Mesothelial cell of epicardium (in vitro differentiated cells): ENCODE measurements at regions not wholly inside any gene's neighbourhood (a gene's known extent, or its start where the extent isn't known, plus 50 kb on each side); places are given as distances from the start of the nearest gene placed in this dataset.
"Not testable (repeated sequence)": the region's sequence is repeated elsewhere in the genome, so short reads cannot be mapped to it uniquely, and the experiment has no call there.

Experiments used
- DNase-seq, 2 experiments: peaks; one replicate each; pipeline ENCODE4 v3.0.0; 2021; ENCODE audit warnings: low spot score in 2 of 2; ENCODE audit not compliant: unreplicated experiment in 2 of 2
- H3K27ac Mint-ChIP-seq: 2 replicates; pipeline ENCODE4 v1.8.0; 2021; ENCODE audit warnings: mixed read lengths
- H3K27me3 Mint-ChIP-seq: 2 replicates; pipeline ENCODE4 v1.8.0; 2021; ENCODE audit warnings: low read depth, mixed read lengths
- H3K36me3 Mint-ChIP-seq: 2 replicates; pipeline ENCODE4 v1.8.0; 2021; ENCODE audit warnings: mixed read lengths
- H3K4me1 Mint-ChIP-seq: 2 replicates; pipeline ENCODE4 v1.8.0; 2021; ENCODE audit warnings: mixed read lengths
- H3K4me3 Mint-ChIP-seq: 2 replicates; pipeline ENCODE4 v1.8.0; 2021; ENCODE audit warnings: mild to moderate bottlenecking, moderate library complexity, mixed read lengths
- H3K9me3 Mint-ChIP-seq: 2 replicates; pipeline ENCODE4 v1.8.0; 2021; ENCODE audit warnings: mixed read lengths
- TF ChIP-seq, protein P1 (sequence below): fragments of 200-600 bp; sonication (generic); IDR thresholded peaks from one replicate; pipeline ENCODE4 v1.5.0; 2021; ENCODE audit warnings: antibody characterized with exemption; ENCODE audit not compliant: unreplicated experiment

DNA sequence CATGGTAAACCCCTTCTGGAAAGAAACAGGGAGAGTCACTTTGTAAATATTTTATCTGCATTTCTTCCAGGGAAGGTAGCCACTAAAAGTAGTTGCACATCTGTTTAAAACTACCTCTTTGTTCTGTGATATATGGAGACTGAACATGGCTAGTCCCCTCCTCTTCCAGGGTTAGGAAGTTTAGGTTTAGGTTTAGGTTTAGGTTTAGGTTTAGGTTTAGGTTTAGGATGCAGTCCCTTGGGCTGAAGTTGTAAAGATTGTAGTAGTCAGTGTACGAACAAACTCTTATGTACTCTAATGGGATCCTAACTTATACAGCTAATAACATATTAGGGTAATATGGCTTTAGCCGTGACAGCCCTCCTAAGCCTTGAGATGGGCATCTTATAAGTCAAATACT is 880.2 kb upstream of the TMEFF2 start:
- Mint-ChIP-seq H3K4me1 (peaks cover 6% of the 10 kb centered on the region), H3K4me3 (no peak overlapping the region), H3K27me3 (no peaks in the 10 kb centered on the region), H3K9me3 (peaks cover 17% of the 10 kb centered on the region), H3K36me3 (peaks cover 2% of the 10 kb centered on the region), H3K27ac (no peak overlapping the region)
- DNase-seq = no peak
- TF ChIP-seq, protein P1, sequence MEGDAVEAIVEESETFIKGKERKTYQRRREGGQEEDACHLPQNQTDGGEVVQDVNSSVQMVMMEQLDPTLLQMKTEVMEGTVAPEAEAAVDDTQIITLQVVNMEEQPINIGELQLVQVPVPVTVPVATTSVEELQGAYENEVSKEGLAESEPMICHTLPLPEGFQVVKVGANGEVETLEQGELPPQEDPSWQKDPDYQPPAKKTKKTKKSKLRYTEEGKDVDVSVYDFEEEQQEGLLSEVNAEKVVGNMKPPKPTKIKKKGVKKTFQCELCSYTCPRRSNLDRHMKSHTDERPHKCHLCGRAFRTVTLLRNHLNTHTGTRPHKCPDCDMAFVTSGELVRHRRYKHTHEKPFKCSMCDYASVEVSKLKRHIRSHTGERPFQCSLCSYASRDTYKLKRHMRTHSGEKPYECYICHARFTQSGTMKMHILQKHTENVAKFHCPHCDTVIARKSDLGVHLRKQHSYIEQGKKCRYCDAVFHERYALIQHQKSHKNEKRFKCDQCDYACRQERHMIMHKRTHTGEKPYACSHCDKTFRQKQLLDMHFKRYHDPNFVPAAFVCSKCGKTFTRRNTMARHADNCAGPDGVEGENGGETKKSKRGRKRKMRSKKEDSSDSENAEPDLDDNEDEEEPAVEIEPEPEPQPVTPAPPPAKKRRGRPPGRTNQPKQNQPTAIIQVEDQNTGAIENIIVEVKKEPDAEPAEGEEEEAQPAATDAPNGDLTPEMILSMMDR = no peak

DNA sequence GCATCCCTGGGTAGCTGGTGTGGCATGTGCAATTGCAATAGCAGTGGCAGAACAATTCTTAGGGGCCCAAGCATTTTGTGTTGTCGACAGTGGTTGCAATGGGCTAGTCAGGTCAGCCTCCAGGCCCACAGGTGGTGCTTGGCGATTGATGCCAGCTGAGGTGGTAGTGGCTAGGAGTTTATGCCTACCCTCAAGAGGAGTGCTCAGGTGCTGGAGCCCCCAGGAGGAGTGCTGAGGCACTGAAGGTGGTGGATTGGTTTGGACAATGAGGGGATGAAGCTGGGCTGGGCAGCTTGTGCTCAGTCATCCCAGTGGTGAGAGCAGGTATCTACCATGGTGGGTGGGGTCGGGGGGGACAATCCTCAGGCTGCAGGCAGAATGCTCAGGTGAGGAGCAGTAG is 877.9 kb upstream of the TMEFF2 start:
- H3K9me3 Mint-ChIP-seq = peaks cover 36% of the 10 kb centered on the region
- no peak overlapping the region for H3K4me3 Mint-ChIP-seq
- H3K36me3 Mint-ChIP-seq = peaks cover 2% of the 10 kb centered on the region
- no peak overlapping the region for H3K27ac Mint-ChIP-seq
- TF ChIP-seq, protein P1 = no peak
- H3K4me1 Mint-ChIP-seq = peaks cover 6% of the 10 kb centered on the region
- no peaks in the 10 kb centered on the region for H3K27me3 Mint-ChIP-seq
- no peak for DNase-seq

DNA sequence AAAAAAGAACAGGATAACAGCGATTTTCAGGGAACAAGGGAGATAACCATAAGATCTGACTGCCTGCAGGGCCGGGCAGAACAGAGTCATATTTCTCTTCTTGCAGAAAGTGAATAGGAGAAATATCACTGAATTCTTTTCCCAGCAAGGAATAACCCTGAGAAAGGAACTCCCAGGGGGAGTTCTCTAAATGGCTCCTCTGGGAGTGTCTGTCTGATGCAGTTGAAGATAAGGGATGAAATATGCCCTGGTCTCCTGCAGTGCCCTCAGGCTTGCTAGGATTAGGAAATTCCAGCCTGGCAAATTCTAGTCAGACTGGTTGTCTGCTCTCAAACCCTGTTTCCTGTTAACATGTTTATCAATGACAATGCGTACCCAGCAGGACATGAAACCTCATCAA is 830.8 kb upstream of the TMEFF2 start:
- H3K27me3 Mint-ChIP-seq, H3K4me3 Mint-ChIP-seq, H3K4me1 Mint-ChIP-seq, DNase-seq, H3K27ac Mint-ChIP-seq: not testable (repeated sequence)
- Mint-ChIP-seq H3K9me3 (peaks cover 65% of the 10 kb centered on the region), H3K36me3 (peaks cover 25% of the 10 kb centered on the region)

DNA sequence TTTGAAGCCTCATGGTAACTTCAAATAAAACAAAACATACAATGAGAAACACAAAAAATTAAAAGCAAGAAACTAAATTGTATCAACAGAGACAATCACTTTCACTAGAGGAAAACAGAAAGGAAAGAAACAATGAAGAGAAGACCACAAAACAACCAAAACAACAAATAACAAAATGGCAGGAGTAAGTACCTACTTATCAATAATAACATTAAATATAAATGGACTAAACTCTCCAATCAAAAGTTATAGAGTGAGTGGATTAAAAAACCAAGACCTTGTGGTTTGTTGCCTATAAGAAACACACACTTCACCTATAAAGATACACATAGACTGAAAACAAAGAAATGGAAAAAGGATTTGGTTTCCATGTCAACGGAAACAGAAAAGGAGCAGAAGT is 830.1 kb upstream of the TMEFF2 start:
- Mint-ChIP-seq H3K4me3 (no peak overlapping the region), H3K4me1 (no peaks in the 10 kb centered on the region), H3K27me3 (no peaks in the 10 kb centered on the region), H3K9me3 (peaks cover 59% of the 10 kb centered on the region), H3K36me3 (peaks cover 25% of the 10 kb centered on the region), H3K27ac (no peak overlapping the region)
- TF ChIP-seq, protein P1 = no peak
- DNase-seq = no peak

DNA sequence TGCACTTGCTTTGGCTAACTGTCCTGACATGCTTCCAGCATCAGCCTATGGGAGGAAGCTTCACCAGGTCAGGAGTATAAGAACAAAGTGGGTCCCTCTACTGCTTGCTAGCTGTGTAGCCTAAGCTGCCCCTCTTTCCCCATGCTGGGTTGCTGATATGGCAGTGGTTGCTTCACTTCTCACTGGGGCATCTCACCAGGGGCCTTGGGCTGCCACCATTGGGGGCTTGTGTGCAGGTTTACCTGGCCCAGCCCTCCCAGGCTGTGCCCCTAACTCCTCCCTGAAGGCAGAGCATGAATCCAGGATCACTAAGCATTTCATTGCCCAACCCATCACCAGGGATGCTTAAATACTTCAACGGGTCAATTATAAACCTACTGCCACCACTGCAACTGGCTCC is 817.1 kb upstream of the TMEFF2 start:
- no peak overlapping the region for H3K4me3 Mint-ChIP-seq
- no peak overlapping the region for H3K27ac Mint-ChIP-seq
- H3K9me3 Mint-ChIP-seq = peaks cover 15% of the 10 kb centered on the region
- H3K36me3 Mint-ChIP-seq = no peaks in the 10 kb centered on the region
- no peaks in the 10 kb centered on the region for H3K4me1 Mint-ChIP-seq
- no peak for DNase-seq
- H3K27me3 Mint-ChIP-seq = no peaks in the 10 kb centered on the region
- TF ChIP-seq, protein P1 = no peak

DNA sequence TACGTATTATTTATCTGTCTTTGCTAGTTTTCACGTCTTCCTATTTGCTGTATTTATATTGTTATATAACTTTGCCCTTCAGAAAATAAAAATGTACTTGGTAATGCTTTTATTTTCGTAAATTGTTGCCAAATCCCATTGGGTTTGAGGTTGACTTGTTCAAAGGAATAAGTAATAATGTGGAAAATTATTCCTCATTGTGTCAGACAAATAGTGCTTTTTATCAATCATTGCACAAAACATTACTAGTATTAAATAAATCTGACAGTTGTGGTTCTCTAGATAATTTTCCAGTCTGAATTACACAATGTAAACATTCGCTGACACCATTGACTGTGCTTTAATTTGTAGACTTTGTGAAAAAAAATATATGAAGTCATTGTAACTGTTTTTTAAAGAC is 798.3 kb upstream of the TMEFF2 start:
- Mint-ChIP-seq H3K27ac (no peak overlapping the region), H3K36me3 (no peaks in the 10 kb centered on the region), H3K4me3 (no peak overlapping the region), H3K27me3 (no peaks in the 10 kb centered on the region), H3K4me1 (no peaks in the 10 kb centered on the region), H3K9me3 (peaks cover 6% of the 10 kb centered on the region)
- TF ChIP-seq, protein P1 = no peak
- no peak for DNase-seq
